Stimulated activated CD4-positive, alpha-beta T cell treated with anti-CD3 and anti-CD28 coated beads, TNF-alpha, amount 100 ng/mL, for 1 hour (primary cell): ENCODE measurements at regions not wholly inside any gene's neighbourhood (a gene's known extent, or its start where the extent isn't known, plus 50 kb on each side); places are given as distances from the start of the nearest gene placed in this dataset.
"Not testable (repeated sequence)": the region's sequence is repeated elsewhere in the genome, so short reads cannot be mapped to it uniquely, and the experiment has no call there.

Experiments used
- DNase-seq, 3 donors: peaks; one replicate each; pipeline ENCODE4 v3.0.0-alpha.2; 2020; ENCODE audit warnings: low read depth in 3 of 3, low spot score in 1 of 3

- no peak for DNase-seq
Observed at GRCh38 chr12:89872922-89873630, 164.4 kb upstream of the ATP2B1 start.

DNA sequence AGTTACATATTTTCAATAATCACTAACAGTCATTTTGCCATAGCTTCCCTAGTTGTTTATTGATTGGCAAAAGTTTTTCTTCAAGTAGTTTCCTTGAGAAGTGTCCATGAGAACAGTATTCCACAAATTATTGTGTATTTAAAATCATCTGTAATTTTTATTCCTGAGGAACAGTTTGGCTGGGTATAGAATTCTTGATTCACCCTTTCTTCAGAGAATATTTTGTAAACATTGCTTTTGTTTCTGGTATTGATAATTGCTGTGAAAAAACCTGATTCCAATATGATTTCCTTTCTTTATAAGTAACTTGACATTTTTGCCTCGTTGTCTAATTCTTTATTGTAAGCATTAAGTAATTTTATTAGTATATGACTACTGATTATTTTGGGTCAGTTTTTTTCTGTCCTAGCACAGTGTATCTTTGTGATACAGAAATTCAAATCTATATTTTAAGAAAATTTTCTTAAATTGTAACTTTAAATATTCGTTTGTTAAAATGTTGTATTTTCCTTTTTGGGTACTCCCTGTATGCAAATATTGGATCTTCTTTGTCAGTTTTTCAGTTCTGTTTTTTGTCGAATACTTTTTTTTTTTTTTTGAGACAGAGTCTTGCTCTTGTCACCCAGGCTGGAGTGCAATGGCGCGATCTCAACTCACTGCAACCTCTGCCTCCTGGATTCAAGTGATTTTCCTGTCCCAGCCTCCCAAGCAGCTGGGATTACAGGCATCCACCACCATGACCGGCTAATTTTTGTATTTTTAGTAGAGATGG, 162.0 kb upstream of the ATP2B1 start:
- no peak for DNase-seq

DNA sequence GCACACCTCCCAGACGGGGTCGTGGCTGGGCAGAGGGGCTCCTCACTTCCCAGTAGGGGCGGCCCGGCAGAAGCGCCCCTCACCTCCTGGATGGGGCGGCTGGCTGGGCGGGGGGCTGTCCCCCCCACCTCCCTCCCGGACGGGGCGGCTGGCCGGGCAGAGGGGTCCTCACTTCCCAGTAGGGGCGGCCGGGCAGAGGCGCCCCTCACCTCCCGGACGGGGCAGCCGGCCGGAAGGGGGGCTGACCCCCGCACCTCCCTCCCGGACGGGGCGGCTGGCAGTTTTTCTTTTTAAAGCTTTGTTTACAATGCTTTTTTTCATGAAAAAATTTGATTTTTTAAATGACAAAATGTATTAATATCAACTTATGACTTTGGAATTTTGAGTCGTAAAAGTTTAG, 159.0 kb upstream of the ATP2B1 start:
- not testable (repeated sequence) for DNase-seq

GRCh38 chr12:89864411-89864810, 155.8 kb upstream of the ATP2B1 start:
- DNase-seq: no peak

- DNase-seq: no peak
Observed at GRCh38 chr12:89863968-89864367, 155.3 kb upstream of the ATP2B1 start.

GRCh38 chr12:89863493-89863938, 154.9 kb upstream of the ATP2B1 start:
- DNase-seq: peak in 2 of 3 donors; percentile 16 to 20

DNA sequence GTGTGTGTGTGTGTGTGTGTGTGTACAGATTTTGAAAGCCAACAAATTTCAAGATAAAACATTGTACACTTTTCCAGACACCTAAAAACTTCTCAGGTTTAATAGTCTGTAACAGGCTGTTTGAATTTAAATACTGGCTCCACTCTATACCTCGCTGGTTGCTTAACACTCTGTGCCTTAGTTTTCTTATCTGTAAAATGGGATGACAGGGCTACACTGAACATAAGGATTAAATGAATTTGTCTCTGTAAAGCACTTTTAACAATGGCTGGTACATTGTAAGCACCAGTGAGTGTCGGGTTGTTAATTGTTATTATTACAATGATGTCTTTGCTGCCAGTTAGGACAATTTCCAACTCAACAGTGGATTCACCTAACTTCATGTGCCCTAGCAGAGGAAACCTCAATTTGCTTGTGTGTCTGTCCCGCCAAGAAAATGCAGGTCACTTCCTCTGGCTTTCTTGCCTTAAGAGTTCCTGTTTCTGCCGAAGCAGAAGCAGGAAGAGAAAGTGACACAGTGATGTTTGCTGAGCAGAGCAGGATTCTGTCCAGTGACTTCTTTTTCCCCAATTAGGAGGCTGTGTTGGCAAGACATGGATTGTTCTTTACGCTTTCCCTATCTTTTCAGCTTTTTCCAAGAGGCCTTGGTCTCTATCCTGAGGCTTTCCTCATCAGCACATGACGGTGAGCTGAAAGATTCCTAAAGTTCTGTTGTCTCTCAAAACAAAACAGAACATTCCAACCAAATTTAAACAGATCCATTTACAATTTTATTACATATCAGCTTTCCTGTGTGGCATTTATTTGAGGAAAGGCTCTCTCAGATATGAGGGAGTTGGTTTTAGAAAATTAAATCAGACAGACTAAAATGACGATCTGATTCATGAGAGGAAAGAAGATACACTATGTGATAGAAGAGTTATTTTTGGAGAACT, 154.1 kb upstream of the ATP2B1 start:
- peak in 1 of 3 donors; percentile 16 for DNase-seq

GRCh38 chr12:89861086-89861485, 152.4 kb upstream of the ATP2B1 start:
- peak in 1 of 3 donors; percentile 4 for DNase-seq

DNA sequence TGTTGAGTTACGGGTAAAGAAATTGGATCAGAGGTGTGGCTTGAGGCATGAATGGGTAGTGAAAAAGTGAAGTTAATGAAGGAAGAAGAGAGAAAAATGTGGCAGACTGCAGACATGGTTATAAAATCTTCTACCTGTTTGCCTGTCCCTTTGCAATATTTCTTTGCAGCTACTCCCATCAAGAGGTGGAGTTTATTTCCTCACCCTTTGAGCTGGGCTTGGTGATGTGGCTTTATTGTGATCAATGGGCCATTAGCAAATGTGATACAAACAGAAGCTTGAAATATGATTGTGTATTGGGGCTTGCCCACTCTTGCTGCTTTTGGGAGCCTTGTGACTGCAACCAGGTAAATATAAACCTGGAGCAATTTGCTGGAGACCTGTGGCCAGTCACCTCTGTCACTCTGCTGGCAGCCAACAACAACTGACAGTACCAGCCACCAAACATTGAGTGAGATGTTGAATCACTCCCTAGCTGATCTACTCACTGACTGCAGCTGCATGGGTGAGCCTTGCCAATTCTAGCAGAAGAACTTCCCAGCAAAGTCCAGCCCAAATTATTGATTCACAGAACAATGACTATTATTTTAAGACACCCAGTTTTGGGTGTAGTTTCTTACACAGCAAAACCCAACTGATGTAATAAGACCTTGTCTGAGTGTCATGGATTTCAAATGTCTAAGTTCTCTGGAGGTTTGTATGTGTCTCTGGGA, 151.0 kb upstream of the ATP2B1 start:
- no peak for DNase-seq

DNA sequence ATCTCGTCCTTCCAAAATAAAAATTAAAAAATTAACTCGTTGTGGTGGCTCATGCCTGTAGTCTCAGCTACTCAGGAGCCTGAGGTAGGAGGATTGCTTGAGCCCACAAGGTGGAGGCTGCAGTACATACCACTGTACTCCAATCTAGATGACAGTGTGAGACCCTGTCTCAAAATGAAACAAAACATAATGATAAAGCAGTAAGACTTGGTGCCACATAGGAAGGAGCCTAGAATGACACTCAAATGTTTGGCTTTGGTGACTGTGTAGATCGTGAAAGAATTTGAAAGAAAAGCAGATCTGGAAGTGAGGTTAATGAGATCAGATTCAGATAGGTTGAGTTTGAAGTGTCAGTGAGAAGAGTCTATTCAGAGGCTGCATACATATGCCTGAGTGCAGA, 150.1 kb upstream of the ATP2B1 start:
- DNase-seq: no peak

GRCh38 chr12:89857652-89858274, 149.1 kb upstream of the ATP2B1 start:
- no peak for DNase-seq

DNA sequence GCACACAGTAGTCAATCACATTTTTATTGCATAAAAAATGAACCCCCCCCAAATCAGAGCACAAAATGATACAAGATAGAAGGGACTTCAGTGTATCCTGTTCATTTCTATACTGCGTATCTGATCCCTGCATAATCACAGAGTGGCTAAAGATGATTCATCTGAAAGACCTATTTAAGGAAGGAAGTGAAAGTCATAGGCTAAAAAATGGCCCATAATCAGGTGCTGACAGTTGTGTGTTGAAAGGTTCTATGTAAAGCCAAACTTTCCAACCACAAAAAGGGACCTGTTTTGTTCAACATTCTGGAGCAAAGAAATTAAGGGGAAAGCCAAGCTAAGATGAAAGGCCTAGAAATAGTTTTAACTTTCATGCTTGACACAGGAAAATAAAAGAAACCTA, 147.8 kb upstream of the ATP2B1 start:
- DNase-seq: no peak

GRCh38 chr12:89848732-89849131, 140.1 kb upstream of the ATP2B1 start:
- DNase-seq: no peak

DNA sequence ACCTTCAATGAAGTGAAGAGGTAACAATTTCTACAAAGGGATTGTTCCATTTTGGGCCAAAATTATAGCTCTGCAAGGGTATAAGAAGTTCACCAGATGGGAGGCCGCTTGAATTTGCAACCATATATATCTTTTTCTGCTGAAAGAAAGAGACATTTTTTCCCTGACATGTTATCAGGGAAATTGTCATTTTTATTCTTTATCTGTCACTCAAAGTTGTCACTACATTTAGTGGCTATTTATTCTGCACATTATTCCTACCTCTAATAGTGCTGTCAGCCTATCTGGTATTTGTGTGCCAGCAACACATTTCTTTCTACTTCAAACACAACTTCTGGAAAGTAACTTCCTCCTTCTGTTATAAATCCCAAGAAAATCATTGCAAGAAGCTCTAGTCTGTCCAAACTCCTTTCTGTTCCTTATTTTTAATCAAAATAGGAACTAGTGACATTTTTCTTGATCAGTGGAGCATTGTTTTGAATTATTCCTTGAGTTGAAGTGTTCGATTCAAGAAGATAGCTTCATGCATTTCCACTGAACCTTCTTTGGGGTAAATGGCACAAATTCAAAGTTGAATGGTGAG, 137.9 kb upstream of the ATP2B1 start:
- DNase-seq: no peak

GRCh38 chr12:89845767-89846166, 137.1 kb upstream of the ATP2B1 start:
- no peak for DNase-seq

GRCh38 chr12:89845366-89845765, 136.7 kb upstream of the ATP2B1 start:
- no peak for DNase-seq

DNA sequence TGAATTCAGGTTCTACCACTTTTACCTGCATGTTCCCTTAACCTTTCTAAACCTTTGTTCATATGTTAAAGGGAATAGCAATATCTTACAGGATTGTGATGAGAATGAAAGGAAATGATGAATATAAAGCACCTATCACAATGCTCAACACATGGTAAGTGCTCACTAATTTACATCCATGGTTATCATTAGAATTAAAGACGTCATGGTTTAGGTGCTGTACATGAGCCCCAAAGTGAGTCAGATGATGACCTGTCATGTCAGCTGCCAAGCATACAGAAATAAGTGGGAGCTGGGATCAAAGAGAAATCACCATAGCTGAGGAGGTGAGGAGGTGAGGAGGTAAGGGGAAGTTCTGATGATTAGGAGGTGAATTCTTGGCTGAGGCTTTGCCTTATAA, 135.9 kb upstream of the ATP2B1 start:
- DNase-seq: no peak

- no peak for DNase-seq
Observed at GRCh38 chr12:89840162-89840922, 131.7 kb upstream of the ATP2B1 start.

DNA sequence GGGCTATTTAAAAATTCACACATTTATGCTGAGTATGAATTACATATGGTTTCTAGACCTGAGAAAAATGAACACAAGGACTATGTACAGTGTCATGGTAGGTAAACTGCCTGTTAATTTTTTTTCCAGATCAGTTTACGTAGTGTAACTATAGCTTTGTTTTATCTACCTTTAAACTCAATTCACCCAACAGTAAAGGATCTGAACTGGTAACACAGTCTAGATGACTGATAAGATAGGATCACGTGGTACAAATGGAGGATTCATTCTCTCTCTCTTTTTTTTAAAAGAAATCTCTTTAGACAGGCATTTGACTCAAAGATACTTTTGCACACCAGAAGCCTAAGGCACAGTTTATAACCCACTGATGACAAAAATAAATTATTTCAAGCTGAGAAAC, 130.8 kb upstream of the ATP2B1 start:
- no peak for DNase-seq
